ENCODE measurements at regions not wholly inside any gene's neighbourhood (a gene's known extent, or its start where the extent isn't known, plus 50 kb on each side); places are given as distances from the start of the nearest gene placed in this dataset.

- no peak for TF ChIP-seq FOXM1 (IDR thresholded peaks at IDR 0.05; ENCODE audit: borderline replicate concordance)
- no peak for TF ChIP-seq ARNT (IDR thresholded peaks at IDR 0.05)
- TF ChIP-seq LEF1 (IDR thresholded peaks at IDR 0.05; ENCODE audit: borderline replicate concordance): no peak
- no peak for TF ChIP-seq BHLHE40 (IDR thresholded peaks at IDR 0.05; ENCODE audit: borderline replicate concordance)
Measured at GRCh38 chr12:85476756-85477155, 196.7 kb downstream of the ALX1 start.
